ENCODE measurements at regions not wholly inside any gene's neighbourhood (a gene's known extent, or its start where the extent isn't known, plus 50 kb on each side); places are given as distances from the start of the nearest gene placed in this dataset.

GRCh38 chr4:138602664-138603063 is 360.5 kb upstream of the SLC7A11 start:
- TF ChIP-seq EZH2 (IDR thresholded peaks at IDR 0.05; ENCODE audit: insufficient read depth, poor library complexity, severe bottlenecking) (no peak), EZH2phosphoT487 (IDR thresholded peaks at IDR 0.05; ENCODE audit: insufficient read depth, low read depth) (no peak)

Measured in GM23248 (cell line).